ENCODE measurements at regions not wholly inside any gene's neighbourhood (a gene's known extent, or its start where the extent isn't known, plus 50 kb on each side); places are given as distances from the start of the nearest gene placed in this dataset.

DNA sequence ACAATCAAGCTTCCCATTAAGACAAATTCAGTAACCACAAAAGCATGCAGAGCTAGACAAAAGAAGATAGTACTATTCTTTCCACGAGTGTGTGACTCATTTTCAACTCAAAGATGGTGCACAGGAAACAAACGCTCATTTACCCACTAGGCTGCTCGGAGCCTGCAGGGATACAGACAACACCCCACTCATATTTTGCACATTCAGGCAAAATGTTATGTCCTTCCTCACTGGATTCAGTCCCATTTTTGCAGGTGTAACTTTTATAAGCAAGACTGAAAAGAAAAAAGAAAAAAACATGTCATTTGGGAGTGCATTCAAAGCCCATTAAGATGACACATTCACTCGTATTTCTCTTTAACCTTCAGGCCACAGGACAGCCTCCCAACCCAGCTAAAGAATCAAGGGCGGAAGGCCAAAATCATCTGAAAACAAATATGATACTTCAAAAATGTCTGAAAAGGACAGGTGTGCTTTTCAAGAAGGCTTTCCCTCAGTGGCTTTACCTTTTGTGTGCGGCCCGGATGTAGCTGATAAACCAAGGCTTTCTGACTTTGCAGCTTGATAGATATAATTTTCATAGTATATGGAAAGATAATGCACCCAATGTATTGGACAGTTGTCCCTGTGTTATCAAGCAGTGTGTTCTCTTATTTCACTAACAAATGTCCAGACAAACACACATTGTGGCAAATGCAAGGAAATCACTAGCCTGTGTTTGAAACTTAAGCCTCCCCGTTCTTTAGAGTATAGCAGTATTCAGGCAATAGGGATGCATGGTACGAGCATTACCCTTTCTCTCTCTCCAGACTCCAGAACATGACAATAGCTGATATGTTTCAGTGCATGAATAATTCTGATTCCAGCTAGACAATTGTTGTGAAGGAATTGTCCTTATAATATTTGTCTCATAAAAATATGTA is 147.8 kb upstream of the KRR1 start:
- Histone ChIP-seq H2AFZ (ENCODE audit: low read depth, low read length) (peak overlapping the region; percentile 51; the same call in 1 of the 2 replicates), H4K20me1 (replicated peaks; ENCODE audit: control insufficient read depth, insufficient read depth, low read length) (no peaks in the 10 kb centered on the region), H3K36me3 (ENCODE audit: control insufficient read depth, insufficient read depth, low read length) (no peaks in the 10 kb centered on the region), H3K79me2 (ENCODE audit: control insufficient read depth, insufficient read depth, low read length) (no peaks in the 10 kb centered on the region), H3K9me3 (replicated peaks; ENCODE audit: control insufficient read depth, insufficient read depth, low read depth, low read length) (no peaks in the 10 kb centered on the region), H3K9ac (ENCODE audit: insufficient read depth in 1 of 2, low read depth in 2 of 2, low read length in 2 of 2) (no peak overlapping the region), H3K27me3 (ENCODE audit: control insufficient read depth in 2 of 2, insufficient read depth in 2 of 2, low read length in 2 of 2) (no peaks in the 10 kb centered on the region), H3K4me1 (replicated peaks in 1 of 2; ENCODE audit: control insufficient read depth in 2 of 2, insufficient read depth in 2 of 2, low read length in 2 of 2) (peaks cover 0 to 9% of the 10 kb centered on the region in 2 experiments; a peak in 3 of 5 replicates), H3K27ac (ENCODE audit: extremely low read depth, low read depth, low read length) (no peak overlapping the region), H3K4me3 (no peak overlapping the region), H3K9me1 (ENCODE audit: control insufficient read depth, insufficient read depth, low read length) (no peaks in the 10 kb centered on the region), H3K4me2 (ENCODE audit: insufficient read depth, low read length) (no peak overlapping the region)
- no TSS peak for BruUV-seq (replicated peaks)
- CTCF ChIA-PET (ENCODE audit: low intra/inter-chr PET ratio) = interaction anchor here (0.6 kb wide), 1 partner anchor 113 kb away, joined by 4 read pairs; no protein-coding TSS in a partner anchor
- FAIRE-seq (peak; percentile 42), ATAC-seq (peak; percentile 42; the same call in 1 of the 3 replicates), DNase-seq (ENCODE audit: extremely low read depth in 1 of 4, low spot score in 3 of 4) (peak in 2 of 4 experiments; percentile 9 to 28)
- 25% methylated on average over 9 of the region's 9 CpGs for WGBS (ENCODE audit: insufficient coverage, low coverage, missing lambda C conversion rate)
- intact Hi-C loops (cut with micrococcal nuclease) (no loop called here), in situ Hi-C loops (cut with MboI) (no loop called here)
- POLR2A ChIA-PET = interaction anchor here (1.0 kb wide), 1 partner anchor 11 kb away, joined by 4 read pairs; no protein-coding TSS in a partner anchor
- TF ChIP-seq ARNT (IDR thresholded peaks at IDR 0.05) (no peak), DIDO1 (tag; IDR thresholded peaks at IDR 0.05; ENCODE audit: low read depth) (peak; percentile 26; the same call in 1 of the 2 replicates), POLR2A (conservative IDR thresholded peaks at IDR 0.05) (no peak), JUND (IDR thresholded peaks at IDR 0.05; ENCODE audit: borderline replicate concordance, low read depth, low read length) (peak; percentile 79; the same call in 1 of the 2 replicates), JUND (tag; IDR thresholded peaks at IDR 0.05; ENCODE audit: borderline replicate concordance, low read depth, low read length) (peak; percentile 64; the same call in 2 of the 3 replicates), JUN (IDR thresholded peaks at IDR 0.05; ENCODE audit: borderline replicate concordance, low read depth, low read length) (peak; percentile 28; the same call in 1 of the 2 replicates), JUN (CRISPR knock-in tag; IDR thresholded peaks at IDR 0.05; ENCODE audit: borderline replicate concordance) (no peak), FOSL1 (tag; conservative IDR thresholded peaks at IDR 0.05) (peak; percentile 94), SMARCE1 (IDR thresholded peaks at IDR 0.05) (0 out of 2 replicates have a peak, but pooled peaks have one; percentile 20), MEIS2 (IDR thresholded peaks at IDR 0.05; ENCODE audit: partially characterized antibody) (no peak), ELF1 (tag; IDR thresholded peaks at IDR 0.05) (no peak), CSDE1 (IDR thresholded peaks at IDR 0.05) (no peak), ZNF584 (CRISPR knock-in tag; IDR thresholded peaks at IDR 0.05; ENCODE audit: low read depth) (0 out of 2 replicates have a peak, but pooled peaks have one; percentile 37), CHCHD3 (CRISPR knock-in tag; IDR thresholded peaks at IDR 0.05) (no peak), TAL1 (IDR thresholded peaks at IDR 0.05) (no peak), SMARCA4 (IDR thresholded peaks at IDR 0.05) (0 out of 2 replicates have a peak, but pooled peaks have one; percentile 15), POLR3A (IDR thresholded peaks at IDR 0.05; ENCODE audit: borderline replicate concordance, extremely low read depth, insufficient read depth, insufficient read length) (no peak), NFXL1 (CRISPR knock-in tag; IDR thresholded peaks at IDR 0.05) (no peak), ZNF589 (CRISPR knock-in tag; IDR thresholded peaks at IDR 0.05; ENCODE audit: low read depth) (peak; percentile 35; the same call in 1 of the 2 replicates), HNRNPUL1 (IDR thresholded peaks at IDR 0.05; ENCODE audit: low read length) (no peak), MAFG (tag; conservative IDR thresholded peaks at IDR 0.05) (0 out of 2 replicates have a peak, but pooled peaks have one; percentile 10), GTF2E2 (tag; IDR thresholded peaks at IDR 0.05) (0 out of 2 replicates have a peak, but pooled peaks have one; percentile 14), ARID1B (IDR thresholded peaks at IDR 0.05) (0 out of 2 replicates have a peak, but pooled peaks have one; percentile 15)
- TF ChIP-seq, protein P1, sequence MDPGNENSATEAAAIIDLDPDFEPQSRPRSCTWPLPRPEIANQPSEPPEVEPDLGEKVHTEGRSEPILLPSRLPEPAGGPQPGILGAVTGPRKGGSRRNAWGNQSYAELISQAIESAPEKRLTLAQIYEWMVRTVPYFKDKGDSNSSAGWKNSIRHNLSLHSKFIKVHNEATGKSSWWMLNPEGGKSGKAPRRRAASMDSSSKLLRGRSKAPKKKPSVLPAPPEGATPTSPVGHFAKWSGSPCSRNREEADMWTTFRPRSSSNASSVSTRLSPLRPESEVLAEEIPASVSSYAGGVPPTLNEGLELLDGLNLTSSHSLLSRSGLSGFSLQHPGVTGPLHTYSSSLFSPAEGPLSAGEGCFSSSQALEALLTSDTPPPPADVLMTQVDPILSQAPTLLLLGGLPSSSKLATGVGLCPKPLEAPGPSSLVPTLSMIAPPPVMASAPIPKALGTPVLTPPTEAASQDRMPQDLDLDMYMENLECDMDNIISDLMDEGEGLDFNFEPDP (CRISPR knock-in tag; IDR thresholded peaks at IDR 0.05) = no peak
